Inflammatory macrophage (primary cell): ENCODE measurements at regions not wholly inside any gene's neighbourhood (a gene's known extent, or its start where the extent isn't known, plus 50 kb on each side); places are given as distances from the start of the nearest gene placed in this dataset.

ENCODE experiments used
- DNase-seq, 2 donors: peaks; one replicate each; pipeline ENCODE4 v3.0.0-alpha.2; 2020 to 2022

DNA sequence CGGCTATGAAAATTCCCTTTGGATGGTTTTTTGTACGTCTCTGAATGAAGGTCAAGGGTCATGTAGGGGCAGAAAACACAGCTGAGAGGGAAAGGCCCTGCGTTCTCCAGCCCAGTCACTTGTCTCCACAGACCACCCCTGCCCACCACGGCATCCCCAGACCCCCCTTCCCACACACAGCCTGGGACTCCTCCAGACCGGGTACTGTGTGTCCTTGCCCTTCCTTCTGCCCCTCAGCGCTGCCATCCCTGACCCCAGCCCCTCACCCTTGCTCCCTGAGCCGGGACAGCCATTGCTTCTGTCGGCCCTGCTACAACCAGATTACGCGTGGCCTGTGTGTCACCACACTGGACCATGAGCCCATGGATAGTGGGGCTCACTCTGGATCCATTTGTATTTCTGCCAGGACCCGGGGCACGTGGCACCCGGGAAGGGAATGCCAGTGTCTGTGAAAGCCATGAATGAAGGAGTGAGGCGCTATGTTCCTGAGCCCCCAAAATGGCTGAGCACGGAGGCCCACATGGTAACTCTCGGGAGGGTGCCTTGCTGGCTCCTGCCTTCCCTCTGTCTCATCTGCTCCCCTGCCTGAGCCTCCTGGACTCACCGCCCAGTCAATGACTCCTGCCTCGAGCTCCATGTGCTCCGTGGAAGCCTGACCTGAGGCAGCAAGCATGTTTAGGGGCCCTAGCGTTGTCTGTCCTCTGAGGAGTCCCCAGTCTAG, 139.1 kb upstream of the FOXF1 start:
- no peak for DNase-seq

DNA sequence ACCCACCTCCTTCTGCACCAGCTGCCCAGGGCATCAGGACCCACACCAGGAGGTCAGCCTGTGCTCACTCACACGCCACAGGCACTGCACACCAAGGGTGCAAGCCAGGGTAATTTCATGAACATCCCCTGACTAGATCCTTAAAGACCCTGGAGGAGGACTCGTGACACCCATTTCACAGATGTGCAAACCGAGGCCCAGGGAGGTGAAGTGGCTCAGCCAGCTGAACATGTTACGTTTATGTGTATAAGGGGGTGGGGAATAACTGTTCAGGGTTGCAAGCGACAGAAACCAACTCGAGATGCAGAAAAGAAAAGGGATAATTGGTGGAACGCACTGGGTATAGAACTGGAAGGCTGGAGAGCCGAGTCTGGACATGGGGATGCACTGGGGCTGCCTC, 138.1 kb upstream of the FOXF1 start:
- DNase-seq = no peak

DNA sequence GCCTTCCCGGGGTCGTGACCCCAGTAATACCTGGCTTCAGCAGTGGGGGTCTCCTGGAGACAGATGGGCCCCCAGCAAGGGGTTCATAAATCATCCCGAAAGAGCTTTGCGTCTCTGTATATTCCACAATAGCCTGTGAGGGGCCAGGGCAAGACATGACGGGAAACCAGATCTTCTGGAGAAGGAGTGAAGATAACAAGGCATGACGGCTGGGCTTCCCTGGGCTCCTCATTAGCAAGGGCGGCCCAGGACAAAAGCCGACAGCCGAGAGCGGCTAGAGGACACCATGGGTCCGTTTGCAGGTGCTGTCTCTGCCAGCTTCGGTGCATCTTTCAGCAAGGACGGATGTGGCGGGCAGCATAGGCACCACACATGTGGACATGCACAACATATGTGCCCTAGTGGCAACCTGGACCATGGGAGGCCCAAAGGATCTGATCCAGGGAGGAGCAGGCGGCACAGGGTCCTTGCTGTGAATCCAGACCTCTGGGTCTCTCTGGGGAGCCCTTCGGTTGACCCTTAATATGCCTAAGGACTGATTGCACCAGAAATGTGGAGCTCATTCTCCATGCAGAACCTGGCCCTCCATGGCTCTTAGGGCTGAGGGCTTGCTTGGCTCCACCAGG, 136.9 kb upstream of the FOXF1 start:
- no peak for DNase-seq

DNA sequence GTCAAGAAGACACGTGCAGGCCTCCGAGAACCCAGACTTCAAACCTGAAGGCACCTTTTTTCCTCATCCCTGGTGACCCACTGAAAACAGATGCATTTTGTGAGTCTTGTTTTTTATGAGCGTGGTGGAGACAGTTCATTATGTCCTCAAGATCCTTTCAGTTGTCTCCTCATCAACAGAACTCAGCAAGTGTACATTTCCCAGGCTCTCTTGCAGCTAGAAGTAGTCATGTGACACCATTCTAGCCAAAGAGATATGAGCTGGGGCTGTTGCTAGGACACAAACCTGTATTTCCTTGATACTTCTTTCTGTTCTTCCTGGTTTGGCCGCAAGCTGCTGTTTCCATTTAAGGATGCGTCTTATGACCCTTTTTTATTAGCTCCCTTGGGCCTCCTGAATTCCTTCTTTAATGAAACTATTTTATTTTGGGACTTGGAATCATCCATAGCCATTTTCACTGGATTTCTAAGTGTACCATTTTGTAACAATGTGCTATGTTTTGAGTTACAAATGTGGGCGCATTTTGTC, 135.7 kb upstream of the FOXF1 start:
- DNase-seq = no peak

DNA sequence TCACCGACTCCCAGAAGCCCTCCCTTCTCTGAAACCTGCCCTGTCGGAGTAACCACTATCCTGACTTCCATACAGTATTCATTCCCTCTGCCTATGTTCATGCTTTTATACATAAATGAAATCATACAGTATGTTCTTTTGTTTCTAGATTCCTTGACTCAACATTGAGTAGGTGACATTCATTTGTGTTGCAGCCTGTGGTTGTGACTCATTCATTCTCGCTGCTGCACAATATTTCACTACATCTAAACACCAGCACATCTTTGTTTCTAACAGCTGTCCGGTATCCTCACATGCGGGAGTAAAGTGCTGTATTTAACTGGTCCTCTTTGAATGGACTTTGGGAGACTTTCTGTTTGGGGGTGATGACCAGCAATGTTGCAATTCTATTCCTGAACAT, 135.0 kb upstream of the FOXF1 start:
- no peak for DNase-seq

DNA sequence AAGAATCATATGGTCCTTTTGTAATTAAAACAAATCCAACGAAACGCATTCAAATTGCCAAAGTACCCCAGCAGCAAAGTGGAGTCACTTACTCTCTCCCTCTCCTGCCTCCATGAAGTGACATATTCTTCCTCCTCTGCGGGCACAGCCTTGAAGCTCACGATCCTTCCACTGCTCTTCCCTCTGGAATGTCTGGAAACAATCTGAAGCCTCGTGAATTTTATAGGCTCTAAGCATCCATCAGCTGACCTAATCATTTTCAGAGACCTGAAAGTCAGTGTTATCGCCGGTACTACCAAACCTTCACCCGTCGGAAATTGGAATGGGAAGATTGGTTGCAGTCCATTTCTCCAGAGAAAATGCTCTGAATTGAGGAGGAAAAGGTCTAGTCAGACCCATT, 134.5 kb upstream of the FOXF1 start:
- no peak for DNase-seq

DNA sequence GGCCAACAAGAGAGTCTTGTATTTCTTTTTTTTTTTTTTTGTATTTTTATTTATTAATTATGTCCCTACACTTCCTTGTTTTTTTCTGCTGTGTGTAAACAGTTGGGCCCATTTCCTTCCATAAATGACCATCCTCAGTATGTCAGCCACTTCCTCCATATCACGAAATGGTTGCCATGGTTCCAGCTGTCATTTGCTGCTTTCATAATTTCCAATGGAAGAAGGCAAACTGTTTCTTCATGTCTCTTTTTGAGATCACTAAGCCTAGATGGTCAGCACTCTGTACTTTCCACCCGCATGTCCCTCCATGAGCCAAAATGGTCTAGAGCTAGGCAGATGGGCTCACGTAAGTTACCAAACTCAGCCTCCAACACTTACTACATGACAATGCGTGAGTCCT, 133.5 kb upstream of the FOXF1 start:
- DNase-seq = peak; percentile 31 to 40

DNA sequence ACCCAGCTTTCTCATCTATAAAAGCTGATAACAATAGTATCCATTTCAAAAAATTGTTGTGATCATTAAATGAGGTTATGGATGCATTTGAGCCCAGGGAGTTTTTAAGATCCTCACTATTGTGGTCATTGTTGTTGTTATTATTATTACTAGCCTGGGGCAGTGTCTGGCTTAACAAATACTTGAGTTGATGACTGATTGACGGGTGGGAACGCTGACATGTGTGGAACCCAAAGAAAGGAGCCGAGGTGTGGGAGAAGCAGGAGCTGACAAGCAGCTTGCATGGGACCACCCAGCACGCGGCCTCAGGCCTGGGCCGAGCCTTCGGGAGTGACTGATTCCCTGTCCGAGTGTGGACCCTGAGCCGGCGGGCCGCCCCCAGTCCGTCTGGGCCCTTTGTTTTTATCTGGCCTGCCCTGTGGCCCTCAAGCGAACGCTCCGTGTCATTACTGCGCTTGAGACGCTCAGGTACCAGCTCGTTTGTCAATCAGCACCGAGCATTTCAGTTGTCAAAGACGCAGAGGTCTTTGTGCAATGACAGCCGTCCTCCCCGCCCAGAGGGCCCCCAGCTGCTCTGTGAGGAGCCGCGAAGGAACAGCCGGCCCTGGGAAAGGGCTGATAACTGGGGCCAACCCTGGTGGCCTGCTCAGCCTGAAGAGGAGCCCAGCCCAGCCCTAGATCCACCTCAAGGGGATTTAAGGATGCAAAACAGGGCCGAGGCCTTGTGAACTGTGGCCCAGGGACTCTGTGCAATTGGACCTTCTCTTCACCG, 132.9 kb upstream of the FOXF1 start:
- DNase-seq = no peak

DNA sequence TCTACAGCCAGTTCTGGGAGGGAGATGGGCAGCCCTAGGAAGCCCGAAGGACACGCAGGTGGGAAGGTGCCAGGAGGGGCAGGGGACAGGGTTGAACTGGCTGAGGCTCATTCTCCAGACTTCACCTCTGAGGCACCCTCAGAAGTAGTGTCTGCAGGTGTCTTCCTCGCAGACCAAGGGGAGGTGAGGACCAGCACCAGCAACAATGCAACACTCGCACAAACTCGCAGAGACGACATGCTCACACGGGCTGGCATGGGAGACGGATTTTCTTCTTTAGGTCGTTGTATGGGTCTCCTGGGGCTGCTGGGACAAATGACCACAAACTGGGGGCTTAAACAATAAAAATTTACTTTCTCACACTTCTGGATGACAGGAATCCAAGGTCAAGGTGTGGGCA, 132.2 kb upstream of the FOXF1 start:
- no peak for DNase-seq

DNA sequence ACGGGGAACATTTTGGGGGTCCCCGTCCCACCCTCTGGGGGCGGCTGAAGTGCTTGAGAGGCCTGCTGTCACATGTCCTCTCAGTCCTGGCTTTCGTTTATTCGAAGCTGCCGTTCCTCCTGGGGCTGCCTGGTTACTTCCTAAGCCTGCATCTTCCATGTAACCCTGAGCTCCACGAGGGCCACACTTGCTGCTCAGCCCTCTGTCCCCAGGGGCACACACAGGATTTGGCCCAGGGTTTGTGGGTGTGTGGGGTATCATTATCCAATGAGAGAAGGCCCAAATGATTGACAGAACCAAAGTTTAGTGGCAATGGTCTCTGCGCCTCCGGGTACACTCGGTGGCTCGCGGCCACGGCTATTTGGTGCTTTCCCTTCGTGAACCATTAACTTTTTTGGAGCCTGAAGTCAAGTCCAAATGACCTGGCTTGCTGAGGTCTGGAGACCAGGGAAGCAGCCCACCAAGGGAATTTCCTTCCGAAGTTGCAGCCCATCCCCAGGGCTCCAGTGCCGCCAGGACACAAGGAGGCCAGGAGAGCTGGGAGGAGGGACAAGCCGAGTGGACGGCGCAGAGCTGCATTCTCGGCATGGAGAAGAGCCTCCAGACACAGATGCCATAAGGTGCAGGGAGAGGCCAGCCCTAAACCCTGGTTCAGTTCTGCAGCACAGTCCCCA, 131.4 kb upstream of the FOXF1 start:
- DNase-seq = no peak

DNA sequence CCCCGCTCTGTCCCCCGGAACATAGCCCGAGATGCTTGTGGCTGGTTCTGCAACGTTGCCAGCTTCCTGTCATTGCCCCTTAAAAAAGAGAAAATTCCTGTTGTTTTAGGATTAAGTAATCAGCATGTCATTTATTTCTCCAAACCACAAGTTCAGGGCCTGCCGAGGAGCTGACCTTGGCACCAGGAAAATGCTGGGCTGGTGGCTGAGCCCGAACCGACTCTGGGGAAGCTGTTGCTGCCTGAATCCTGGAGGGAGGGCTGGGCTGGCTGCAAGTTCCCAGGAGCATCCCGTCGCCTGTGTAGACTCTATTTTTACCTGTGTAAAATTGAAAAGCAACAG, 130.9 kb upstream of the FOXF1 start:
- DNase-seq = no peak

DNA sequence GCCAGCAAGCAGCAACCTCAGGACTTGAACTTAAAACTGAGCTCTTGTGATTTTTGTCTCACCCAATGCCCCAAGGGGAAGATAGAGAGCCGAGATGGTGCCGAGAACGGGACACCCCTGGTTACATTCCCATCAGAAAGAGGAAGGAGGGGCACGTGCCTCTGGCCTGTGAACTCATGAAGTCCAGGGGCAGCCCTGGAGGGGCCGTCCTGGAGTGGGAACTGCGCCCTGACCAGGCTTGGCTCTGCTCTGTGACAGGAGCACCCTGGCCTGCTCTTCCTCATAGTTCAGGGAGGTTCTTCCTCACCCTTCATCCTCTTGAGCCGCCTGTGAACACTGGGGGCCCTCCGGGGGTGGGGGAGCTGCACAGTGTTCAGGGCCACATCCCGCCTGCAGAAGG, 130.3 kb upstream of the FOXF1 start:
- peak in 1 of 2 donors; percentile 3 for DNase-seq

DNA sequence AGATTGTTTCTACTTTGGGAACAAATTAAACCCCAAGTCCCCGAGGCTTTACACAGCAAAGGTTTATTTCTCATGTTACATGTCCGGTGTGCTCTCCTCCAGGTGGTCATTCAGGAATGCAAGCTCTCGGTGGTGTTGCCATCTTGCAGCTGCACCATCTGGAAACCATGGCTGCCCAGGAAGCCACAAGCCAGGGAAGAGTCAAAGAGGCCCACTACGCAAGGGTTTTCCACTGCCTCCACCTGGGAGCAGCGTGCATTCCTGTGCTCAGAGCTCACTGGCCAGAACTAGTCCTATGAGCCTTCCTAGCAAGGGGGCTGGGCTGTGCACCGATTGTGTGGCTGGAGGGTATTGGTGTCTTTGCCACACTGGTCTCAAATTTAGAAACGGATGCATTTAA, 128.8 kb upstream of the FOXF1 start:
- DNase-seq = no peak

DNA sequence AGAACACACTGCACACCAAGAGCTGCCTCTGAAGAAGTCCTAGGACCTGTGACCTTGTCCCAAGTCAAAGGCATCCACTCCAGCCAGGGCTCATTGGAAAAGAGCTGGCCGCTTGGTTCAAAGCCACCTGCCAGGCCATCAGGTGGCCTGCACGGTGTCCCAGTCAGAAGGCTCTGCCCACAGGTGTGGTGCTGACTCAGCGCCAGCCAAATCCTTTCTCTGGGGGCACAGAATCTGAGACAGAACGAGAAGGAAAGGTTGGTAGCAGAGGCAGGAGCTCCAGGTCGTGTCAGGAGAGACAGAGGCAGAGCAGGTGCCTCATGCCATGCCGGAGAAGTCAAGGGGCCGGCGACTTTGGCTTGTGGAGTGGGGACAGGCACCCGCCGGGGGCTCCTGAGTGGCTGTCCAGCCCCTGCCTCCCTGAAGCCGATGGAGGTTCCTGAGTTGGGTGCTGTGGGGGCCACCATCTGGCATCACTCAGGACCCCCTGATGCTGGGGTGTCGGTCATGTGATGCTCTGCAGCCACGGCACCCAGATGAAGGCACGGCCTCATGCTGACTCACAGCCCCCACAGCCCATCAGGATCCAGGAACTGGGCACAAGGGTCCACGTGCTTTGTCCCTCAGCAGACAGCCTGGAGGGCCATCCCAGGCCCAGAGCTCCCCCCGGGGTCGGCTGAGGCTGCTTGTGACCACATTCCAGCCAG, 128.1 kb upstream of the FOXF1 start:
- DNase-seq = no peak

DNA sequence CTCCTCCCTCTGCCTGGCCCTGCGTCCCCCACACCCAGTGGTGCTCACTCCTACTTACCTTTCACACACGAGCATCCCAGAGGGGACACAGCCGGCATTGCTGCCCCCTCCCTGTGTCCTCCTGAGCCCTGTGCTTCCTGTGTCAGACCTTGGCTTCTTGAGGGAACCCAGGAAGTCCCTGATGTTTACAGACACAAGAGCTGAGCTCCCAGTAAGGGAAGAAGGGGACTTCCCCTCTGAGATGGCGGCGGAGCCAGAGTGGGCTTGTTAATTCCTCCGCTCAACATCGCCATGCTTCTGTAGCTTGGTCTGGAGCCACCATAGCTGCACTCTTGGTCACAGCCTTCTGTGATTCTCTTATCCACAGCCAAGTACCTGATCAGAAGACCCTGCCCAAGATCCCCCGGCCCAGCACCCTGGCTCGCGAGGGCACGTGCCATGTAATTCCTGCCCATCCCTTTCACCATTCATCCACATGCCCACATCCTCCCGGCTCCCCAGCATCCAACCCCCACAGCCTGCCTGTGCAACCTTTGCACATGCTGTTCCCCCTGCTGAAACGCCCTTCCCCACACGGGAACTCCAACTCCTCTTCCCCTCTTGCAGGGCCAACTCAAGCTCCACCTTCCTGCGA, 127.4 kb upstream of the FOXF1 start:
- DNase-seq = no peak

DNA sequence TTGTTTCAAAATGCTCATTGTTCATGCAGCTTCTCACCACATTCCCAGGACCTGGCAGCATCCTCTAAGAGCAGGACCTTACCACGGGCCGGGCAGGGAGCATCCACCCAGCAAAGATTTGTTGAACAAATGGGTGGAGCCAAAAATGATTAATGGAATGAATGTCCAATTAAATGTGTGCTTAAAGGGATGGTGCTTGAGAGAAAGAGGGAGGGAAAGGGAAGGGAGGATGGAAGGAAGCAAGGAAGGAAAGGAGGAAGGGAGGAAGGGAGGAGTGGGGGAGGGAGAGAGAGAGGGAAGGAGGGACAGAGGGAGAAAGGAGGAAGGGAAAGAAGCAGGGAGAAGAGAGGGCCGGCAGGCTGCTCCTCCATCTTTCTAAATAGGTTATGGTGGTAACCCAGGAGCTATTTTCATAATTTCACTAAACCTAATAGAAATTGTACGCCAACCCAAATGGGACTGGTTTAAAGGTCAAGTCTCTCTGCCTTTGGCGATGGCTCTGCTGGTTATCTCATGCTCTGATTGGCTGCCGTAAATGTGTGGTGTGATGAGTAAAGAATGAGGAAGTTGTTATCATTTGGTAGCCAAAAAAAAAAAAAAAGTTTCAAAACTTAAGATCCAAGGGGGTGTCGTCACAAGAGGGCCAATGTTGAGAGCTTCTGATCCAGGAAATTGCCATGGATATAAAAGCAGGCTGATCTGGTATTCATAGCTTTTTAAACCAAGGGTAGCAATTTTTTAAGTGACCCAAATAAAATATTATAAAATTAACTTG, 126.7 kb upstream of the FOXF1 start:
- DNase-seq = no peak

DNA sequence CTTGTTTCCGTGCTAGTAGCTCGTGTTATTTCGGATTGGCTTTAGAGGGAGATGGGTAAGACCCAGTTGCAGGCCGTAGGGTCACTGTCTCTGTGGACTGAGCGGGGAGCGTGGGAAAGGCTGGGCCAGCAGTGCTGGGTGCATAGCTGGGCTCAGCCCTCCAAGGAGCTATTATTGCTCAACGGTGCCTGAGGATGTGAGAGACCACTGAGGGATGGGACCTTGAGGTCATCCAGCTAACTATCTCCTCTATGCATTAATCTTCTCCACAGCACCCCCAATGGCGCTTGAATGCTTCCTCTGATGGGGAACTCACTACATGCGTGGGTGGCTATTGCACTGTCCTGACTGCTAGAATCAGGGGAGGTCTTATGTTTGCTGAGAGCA, 126.1 kb upstream of the FOXF1 start:
- DNase-seq = peak; percentile 32 to 48

DNA sequence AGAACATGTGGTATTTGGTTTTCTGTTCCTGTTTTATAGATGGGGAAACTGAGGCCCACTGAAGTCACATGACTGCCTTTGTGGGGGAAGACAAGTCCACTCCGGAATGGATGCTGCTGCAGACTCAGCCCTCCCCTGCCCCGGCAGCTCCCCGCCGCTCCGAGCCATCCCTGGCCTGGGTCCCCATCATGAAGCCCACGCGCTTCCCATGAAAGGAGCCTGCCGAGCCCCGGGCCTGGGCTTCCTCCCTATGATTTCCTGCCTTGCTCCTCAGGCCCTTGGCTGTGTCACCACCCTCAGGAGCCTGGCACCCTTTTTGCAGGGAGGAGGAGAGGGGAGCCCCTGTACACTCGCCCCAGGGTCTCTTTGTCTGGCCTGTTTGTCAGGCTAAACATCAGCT, 125.3 kb upstream of the FOXF1 start:
- DNase-seq = no peak

DNA sequence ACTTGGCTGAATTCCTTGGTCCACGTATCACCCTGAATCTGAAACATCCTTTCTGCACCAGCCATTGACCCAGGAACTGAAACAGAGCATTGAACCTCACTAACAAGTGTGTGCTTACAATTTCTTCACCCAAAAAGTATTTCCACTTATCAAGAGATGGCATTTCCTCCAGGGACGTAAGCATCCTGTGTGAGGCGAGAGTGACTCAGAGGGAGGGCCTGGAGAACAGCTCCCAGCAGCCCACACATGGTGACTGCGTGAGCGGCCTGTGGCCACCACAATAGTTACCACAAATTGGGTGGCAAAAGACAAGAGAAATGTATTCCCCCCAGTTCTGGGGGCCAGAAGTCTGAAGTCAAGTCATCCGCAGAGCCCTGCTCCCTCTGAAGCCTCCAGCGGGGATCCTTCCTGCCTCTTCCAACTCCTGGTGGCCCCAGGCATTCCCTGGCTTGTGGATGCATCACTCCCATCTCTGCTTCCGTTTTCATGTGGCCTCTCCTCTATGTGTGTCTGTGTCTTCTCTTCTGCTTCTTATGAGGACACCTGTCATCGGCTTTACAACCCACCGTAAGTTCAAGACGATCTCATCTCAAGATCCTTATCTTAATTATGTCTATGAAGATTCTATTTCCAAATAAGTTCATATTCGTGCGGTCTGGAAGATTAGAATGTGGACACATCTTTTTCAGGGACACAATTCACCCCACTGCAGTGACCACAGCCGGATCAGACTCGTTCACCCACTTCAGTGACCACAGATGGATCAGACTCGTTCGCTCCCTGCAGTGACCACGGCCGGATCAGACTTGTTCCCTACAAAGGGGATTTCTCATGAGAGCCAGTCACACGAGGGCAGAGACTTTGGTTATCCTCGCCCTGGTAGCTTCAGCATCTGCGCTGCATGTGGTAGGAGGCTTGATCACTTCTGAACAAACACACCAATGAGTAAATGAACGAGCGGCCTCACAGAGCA, 122.6 kb upstream of the FOXF1 start:
- peak; percentile 20 to 56 for DNase-seq

DNA sequence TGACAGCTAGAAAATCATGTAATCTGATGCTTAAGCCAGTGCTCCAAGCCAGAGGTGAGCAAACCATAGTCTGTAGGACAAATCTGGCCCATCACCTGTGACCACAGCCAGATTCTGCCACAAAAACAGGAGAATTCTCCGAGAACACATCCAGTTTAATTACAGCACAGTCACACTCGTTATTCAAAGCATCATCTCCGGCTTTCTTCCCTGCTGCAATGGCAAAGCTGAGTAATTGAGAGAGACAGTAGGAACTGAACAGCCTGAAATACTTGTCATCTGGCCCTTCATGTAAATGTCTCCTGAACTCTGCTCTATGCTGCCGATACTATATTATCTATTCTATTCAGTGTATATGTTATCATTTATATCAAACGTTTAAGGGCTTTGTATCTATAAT, 121.4 kb upstream of the FOXF1 start:
- DNase-seq = no peak
